ENCODE measurements at regions not wholly inside any gene's neighbourhood (a gene's known extent, or its start where the extent isn't known, plus 50 kb on each side); places are given as distances from the start of the nearest gene placed in this dataset.

GRCh38 chr5:51944500-51945125 lies 561.4 kb downstream of the ISL1 start:
- no peak for DNase-seq

GRCh38 chr5:51958473-51958872 lies 575.2 kb downstream of the ISL1 start:
- DNase-seq, result no peak

GRCh38 chr5:51960617-51961121 lies 577.4 kb downstream of the ISL1 start:
- peak; percentile 54 for DNase-seq

GRCh38 chr5:51961154-51961562 lies 577.9 kb downstream of the ISL1 start:
- no peak for DNase-seq

GRCh38 chr5:51968756-51969155 lies 585.5 kb downstream of the ISL1 start:
- no peak for DNase-seq

- no peak for DNase-seq
Measured at GRCh38 chr5:51974834-51975233, 591.6 kb downstream of the ISL1 start.

- DNase-seq, result no peak
Measured at GRCh38 chr5:51977014-51977413, 593.8 kb downstream of the ISL1 start.

- DNase-seq, result peak; percentile 77
Measured at GRCh38 chr5:51983161-51983560, 599.9 kb downstream of the ISL1 start.

- DNase-seq, result no peak
Measured at GRCh38 chr5:51986733-51987132, 603.5 kb downstream of the ISL1 start.

GRCh38 chr5:51987239-51987638 lies 604.0 kb downstream of the ISL1 start:
- DNase-seq, result no peak

GRCh38 chr5:51987669-51988209 lies 604.5 kb downstream of the ISL1 start:
- DNase-seq, result no peak

- no peak for DNase-seq
Measured at GRCh38 chr5:51988634-51989033, 605.4 kb downstream of the ISL1 start.

- no peak for DNase-seq
Measured at GRCh38 chr5:51990241-51990640, 607.0 kb downstream of the ISL1 start.

- no peak for DNase-seq
Measured at GRCh38 chr5:51990661-51991180, 607.5 kb downstream of the ISL1 start.

GRCh38 chr5:51991940-51992339 lies 608.7 kb downstream of the ISL1 start:
- DNase-seq, result no peak

GRCh38 chr5:51995773-51996306 lies 612.6 kb downstream of the ISL1 start:
- DNase-seq, result no peak

- DNase-seq, result no peak
Measured at GRCh38 chr5:51996356-51996861, 613.2 kb downstream of the ISL1 start.

- no peak for DNase-seq
Measured at GRCh38 chr5:51997500-51997899, 614.3 kb downstream of the ISL1 start.

- peak; percentile 72 for DNase-seq
Measured at GRCh38 chr5:51997949-51998348, 614.7 kb downstream of the ISL1 start.

- DNase-seq, result peak; percentile 69
Measured at GRCh38 chr5:52007230-52007858, 624.1 kb downstream of the ISL1 start.

- DNase-seq, result no peak
Measured at GRCh38 chr5:52010454-52010853, 627.2 kb downstream of the ISL1 start.

- DNase-seq, result peak; percentile 48
Measured at GRCh38 chr5:52013523-52013922, 630.3 kb downstream of the ISL1 start.

- DNase-seq, result no peak
Measured at GRCh38 chr5:52015760-52016159, 632.5 kb downstream of the ISL1 start.

GRCh38 chr5:52017567-52017966 lies 634.3 kb downstream of the ISL1 start:
- no peak for DNase-seq
